Epidermal melanocyte (primary cell): ENCODE measurements at regions not wholly inside any gene's neighbourhood (a gene's known extent, or its start where the extent isn't known, plus 50 kb on each side); places are given as distances from the start of the nearest gene placed in this dataset.
"Not testable (repeated sequence)": the region's sequence is repeated elsewhere in the genome, so short reads cannot be mapped to it uniquely, and the experiment has no call there.

Experiments
- DNase-seq: peaks from one replicate; pipeline ENCODE4 v3.0.0; 2011; ENCODE audit warnings: low spot score; ENCODE audit not compliant: insufficient read length

DNA sequence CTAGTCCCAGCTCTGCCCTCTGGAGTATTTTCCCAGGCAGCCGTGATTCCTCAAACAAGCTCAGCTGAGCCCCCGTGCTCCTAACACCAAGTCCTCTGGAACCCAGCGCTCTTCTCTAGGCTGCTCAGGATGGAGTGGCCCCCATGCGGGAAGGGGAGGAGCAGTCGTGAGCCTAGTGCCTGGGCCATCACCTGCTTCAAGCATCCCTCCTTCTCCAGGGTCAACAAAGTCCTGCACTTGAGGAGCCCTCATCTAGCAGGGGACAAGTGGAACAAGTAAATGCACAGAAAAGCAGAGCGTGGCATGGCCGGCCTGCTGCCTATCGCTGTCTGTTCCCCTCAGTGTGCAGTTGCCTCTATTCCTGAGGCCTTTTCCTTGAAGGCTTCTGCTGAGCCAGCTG, 168.6 kb downstream of the INHBB start:
- DNase-seq: no peak

DNA sequence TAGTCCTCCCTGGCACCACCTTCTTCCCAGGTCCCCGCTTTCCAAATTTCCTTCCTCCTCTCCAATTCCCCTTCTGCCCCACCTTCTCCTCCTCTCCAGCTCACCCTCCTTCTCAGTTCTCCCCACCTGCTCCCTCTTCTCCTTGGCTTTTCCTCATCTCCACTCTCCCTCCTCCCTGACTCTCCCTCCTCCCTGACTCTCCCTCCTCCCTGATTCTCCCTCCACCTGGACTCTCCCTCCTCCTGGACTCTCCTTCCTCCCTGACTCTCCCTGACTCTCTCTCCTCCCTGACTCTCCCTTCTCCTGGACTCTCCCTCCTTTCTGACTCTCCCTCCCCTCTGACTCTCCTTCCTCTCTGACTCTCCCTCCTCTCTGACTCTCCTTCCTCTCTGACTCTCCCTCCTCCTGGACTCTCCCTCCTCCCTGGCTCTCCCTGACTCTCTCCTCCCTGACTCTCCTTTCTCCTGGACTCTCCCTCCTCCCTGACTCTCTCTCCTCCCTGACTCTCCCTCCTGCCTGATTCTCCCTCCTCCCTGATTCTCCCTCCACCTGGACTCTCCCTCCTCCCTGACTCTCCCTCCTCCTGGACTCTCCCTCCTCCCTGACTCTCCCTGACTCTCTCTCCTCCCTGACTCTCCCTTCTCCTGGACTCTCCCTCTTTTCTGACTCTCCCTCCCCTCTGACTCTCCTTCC, 169.3 kb downstream of the INHBB start:
- DNase-seq: not testable (repeated sequence)

DNA sequence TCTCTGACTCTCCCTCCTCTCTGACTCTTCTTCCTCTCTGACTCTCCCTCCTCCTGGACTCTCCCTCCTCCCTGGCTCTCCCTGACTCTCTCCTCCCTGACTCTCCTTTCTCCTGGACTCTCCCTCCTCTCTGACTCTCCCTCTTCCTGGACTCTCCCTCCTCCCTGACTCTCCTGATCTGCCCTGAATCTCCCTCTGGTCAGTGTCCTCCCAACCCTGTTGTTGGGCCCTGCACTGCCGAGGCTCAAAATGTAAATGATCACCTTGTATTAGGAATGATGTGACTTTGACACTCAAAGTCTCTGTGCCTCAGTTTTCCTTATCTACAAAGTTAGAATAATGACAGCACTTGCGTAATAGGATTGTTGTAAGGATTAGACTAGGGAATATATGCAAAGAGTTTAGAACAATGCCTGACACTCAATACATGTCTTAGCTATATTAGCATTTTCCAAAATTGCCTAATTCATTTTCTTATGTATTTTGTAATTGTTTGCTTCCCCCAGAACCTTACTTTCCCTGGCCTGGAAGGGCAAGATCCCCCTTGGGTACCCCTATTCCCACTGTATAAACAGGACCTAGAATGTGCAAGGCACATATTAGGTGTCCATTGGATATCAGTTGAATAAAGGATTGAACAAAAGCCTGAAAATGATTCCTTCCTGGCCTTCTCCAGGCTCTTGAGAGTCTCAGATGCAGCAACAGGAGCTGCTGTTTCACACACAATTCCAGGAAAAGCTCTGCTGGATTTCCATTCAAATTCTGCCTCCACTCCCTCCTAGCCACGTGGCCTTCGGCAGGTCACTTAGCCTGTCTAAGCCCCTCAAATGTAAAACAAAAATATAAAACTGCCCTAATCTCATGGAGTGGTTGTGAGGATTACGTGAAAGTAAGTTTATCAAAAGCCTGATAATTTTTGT, 170.1 kb downstream of the INHBB start:
- no peak for DNase-seq

DNA sequence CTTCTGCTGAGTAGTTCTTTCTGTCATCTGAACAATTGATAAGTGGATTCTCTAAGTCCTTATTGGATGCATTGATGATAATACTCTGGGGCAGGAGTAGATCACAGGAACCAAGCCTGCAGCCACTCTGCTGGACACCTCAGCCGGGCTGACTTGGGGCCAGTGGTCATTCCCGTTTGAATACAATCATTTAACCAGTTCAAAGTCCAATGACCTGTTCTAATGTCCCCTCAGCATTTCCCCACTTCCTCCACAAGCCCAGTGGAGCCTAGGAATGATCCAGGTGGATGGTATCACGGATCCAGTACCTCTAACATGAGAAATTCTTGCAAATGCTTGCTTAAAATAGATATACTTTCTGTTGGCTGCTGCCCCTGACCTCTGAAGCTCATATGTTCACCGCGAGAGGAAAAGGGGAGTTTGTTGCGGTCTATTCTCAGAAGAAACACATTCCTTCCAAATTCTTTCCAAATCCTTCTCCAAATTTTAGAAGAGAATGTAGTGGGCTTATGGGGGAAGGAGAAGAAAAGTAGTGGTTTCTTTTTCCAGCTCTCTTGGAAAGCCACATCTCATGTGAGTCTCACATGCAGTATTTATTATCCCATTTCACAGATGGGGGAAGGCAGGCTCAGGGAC, 170.9 kb downstream of the INHBB start:
- no peak for DNase-seq

DNA sequence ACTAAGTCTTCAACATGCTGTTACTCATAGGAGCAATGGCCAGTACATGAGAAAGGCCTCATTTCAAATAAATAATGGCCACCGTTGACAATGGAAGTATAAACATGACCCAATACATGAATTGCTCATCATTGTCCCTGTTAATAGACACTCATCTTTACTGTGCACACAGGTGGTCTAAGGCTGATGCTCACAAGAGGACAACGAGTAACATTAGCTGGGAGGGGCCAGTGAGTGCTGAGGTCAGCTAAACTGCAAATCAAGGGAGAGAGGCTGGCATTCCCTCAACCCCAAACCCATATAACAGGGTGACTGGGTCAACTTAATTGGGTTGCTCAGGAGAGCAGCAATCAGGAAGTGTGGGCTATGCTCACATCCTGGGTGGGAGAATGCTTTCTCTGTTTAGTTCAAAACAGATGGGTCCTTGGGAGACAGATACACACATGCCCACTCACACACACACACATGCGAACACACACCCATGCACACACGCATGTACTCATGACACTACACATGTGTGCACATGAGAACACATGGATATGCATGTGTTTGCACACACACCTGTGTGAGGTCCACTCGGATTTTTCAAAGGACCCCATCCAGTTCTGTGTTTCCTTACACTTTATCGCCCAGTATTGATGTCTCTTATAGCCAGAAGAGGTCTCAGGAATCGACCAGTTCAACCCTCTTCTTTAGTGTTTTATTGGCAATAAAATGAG, 172.0 kb downstream of the INHBB start:
- no peak for DNase-seq

DNA sequence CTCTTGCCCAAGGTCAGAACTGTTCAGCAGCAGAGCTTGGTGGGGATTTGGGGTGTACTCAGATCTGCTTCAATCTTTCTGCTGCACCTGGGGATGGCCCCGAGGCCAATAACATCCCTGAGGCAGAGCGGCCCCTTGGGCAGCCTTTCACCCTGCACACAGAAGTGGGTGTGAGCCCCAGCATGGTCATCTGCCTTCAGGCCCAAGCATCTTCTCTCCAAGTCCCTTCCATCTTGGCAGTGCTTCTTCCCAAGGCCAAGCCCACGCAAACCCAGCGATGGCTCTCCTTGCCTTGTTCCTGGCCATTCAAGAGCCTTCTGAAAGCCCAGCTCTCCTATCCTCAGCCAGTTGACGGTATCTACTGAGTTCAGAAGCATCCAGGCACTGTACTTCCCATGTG, 172.9 kb downstream of the INHBB start:
- no peak for DNase-seq

DNA sequence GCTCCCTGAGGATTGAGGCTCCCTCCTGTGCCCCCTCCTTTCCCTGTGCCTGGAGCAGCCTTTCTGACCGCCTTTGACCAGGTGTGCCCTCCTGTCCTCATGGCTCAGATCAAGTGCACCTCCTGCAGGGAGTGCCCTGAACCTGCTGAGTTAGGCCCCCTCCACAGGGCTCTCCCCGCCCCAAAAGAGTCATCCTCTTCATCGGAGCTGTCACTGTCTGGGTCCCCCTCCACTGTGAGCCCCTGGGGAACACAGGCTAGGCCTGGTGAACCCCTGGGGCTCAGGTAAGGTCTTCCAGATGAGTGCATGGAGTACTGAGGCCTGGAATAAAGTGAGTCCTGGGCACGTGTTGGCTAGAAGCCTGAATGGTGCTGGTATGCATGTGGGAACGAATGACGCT, 173.5 kb downstream of the INHBB start:
- no peak for DNase-seq

DNA sequence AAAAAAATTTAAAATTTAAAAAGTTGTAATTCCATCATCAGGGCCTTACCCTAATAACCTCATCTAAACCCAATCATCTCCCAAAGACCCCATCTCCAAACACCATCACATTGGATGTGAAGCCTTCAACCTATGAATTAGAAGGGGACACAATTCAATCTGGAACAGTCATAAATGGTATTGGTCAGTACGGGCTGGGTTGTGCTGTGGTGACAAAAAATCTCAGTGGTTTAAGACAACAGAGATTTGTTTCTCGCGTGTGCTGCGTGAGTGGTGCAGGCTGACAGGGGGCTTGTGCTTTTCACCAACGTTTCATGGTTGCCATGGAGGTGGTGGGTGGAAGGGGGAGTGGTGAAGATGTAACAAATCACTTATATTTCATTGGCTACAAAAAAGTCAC, 174.5 kb downstream of the INHBB start:
- no peak for DNase-seq

DNA sequence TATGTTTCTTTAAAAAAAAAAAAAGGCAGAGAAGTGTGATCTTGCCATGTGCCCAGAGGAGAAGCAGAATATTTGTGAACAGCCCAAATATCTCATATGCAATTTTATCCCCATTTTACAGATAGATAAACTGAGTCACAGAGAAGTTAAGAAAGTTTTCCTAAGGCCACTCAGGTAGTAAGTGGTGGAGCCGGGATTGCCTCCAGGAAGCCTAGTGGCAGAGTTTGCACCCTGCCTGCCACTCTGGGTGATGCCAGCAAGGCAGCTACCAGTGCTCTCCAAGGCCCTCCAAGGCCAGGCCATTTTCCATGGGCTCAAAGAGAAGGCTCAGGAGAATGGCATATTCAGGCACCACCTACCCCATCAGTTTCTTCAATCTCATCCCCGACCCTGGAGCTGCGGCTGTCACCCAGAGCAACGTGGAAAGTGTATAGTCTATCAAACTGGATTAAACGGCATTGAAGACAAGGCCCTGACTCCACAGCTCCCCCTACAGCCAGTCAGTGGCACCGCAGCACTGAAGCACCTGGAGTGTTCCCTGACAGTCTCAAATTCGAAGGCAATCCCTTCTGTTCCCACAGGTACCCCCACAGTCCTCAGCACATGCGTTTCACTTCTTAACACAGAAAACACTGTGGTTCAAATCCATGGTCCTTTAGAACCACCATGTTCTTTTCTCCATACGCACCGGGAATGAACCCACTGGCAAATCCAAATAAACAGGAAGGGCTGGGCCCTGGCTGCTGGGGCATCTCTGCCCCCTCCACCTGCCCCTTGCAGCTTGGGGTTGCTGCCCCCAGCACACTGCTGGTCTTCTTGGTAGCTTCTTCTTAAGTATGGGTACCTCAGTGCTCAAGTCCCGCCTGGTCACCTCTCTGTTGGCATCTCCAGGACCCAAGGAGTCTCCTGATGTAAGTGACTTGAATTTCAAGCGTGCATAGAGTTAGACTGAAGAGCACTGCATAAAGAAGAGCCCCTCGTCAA, 175.3 kb downstream of the INHBB start:
- DNase-seq: no peak

DNA sequence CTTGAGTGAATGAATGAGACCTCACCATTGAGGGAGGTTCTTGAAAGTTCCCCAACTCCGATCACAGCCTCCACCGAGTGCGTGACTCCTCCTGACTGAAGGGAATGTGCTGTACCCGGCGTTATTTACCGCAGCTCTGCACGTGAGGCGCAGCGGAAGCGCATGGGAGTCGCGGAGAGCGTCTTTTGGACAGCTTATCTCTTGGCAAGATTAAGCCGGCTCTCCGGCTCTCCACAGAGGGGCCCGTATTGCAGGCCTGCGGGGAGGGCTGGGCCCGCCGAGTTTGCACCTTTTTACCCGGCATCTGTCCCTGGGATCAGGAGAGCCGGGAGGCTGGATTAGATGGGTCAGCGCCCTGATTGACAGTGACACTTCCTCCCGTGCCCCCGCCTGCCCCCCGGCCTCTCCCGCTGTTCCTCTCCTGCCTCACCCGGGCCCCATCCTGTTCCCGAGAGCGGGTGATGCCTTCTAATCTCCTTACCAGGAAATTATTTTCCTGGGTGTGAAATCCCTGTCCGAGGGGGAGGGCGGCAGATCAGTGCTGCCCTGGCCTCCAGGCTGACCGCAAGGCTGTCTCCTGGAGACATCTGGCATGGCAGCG, 176.3 kb downstream of the INHBB start:
- DNase-seq: no peak

DNA sequence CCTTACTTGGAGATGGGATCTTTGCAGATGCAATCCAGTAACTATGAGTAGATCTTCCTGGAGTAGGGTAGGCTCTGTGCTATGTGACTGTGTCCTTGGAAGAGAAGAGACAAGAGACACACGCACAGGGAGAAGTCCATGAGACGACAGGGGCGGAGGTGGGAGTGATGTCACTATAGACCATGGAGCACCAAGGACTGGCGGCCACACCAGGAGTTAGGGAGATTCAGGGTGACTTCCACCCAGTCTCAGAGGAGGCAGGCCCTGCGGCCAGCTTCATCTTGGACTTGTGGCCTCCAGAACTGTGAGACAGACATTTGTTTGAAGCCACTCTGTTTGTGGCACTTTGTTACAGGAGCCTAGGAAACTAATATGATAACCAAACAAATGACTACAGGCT, 177.8 kb downstream of the INHBB start:
- no peak for DNase-seq

DNA sequence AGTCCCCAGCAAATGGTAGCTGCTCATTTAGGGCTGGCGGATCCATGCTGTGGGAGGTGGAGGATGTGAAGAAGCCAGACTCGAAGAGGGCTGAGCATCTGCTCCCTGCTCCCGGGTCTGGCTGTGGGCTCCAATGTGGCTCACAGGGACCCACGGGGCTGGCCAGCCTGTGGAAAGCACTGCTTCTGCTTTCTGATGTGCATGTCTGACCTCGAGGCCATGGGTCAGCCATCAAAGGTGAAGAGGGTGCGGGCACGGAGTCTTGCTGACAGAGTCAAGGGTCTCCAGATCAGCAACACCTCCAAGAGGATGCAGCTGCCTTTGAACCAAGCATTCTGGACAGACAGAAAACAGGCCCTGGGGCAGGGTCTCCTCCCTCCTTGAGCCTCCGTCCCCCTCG, 178.2 kb downstream of the INHBB start:
- DNase-seq: no peak

DNA sequence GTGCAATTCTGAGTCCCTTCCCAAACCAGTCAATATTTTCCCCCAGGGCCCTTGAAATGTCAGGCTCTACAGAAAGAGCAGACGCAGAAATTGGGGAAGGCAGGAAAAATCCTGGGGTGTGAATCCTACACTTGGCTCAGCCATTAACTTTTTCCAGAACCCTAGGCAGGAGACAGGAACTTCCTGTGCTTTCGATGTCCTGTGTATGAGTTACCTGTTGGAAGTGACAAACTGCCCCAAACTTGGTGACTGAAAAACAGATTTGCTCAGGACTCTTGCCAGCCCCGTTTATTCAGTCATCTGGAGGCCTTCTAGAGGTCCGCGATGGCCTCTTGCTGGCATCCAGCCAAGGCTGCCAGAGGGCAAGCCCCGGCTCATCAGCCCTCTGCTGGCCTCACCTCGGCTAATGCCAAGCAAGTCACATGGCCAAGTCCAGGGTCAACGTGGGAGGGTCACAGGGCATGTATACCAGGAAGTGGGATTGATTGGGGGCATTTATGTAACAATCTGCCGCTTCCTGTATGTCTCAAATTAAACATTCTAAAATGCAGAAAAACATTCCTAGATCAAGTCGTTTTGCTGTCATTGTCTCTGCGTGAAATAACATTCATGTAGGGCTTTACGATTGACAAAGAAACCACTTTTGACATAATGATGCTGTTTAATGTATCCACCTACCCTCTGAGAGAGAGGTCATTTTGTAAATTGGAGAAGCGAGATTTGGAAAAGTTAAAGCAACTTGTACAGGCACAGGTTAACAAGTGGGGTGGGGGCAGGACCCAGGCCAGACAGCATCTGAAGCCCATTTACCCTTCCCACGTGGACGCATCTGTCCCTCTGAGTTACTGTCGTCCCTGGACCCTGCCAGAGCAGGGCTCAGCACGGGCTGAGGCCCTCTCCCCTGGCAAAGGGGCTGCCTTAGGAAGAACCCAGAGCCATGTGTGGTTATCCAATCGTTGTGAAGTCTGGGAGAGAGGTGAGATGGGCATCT, 179.4 kb downstream of the INHBB start:
- no peak for DNase-seq

DNA sequence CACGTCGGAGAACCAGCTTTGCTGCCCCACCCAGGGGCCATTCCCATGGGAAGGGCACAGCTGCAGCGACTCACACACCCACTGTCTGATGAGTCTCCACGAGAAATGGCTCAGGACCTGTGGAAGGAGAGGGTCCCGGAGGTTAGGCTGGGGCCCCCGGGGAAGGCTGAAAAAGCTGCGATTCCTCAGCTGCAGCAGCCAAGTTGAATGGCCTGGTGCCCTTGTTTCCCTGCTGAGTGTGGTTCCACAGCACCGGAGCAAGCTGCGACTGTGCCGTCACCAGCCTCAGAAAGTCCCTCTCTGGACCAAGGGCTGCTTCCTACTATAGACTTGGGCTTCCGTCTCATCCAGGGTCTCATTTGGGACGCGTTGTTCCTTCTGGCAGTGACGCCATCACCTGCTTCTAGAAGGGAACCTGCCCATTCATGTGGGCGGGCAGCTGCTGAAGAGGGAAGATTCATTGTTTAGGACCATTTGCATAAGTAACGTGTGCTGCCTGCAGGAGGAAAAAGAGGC, 180.2 kb downstream of the INHBB start:
- no peak for DNase-seq

DNA sequence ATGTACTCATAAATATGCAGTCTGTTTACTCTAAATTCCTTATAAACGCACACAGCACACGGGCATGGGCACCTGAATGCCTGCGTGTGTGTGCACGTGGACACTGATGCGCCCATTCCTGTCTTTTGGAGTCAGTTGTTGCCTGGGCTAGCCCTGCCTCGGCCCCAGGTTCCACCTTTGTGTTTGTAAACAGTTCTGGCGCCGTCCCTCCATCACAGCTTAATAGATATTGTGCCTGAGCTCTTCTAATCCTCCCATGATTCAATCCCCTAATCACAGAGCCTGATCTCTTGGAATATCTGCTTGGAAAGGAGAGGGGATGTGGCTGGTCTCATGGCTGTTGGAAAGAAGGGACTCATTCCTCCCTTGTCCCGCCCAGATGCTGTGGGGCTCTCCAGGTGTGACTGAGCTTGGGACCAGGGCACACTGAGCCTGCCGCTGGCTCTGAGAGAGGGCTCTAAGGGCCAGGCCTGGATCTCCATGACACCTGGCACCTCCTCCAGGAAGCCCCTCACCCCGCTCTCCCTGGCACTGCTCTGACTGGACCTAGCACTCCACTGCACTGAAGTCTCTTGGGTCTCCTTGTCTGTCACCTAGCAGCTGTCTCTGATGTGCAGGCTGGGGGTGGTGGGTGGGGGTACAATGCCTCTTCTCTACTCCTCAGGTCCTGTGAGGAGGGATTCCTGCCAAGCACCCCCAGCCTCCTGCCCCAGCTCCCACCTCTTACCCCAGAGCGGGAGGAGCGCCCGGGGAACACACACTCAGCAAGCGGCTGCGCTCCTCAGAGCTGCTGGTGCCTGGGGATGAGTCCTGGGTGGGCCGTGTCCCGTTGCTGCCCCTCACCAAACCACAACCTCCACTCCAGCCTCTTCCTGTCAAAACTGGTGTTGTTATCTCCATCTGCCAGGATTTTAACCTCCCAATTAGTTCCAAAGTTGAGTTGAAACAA, 181.3 kb downstream of the INHBB start:
- DNase-seq: no peak

DNA sequence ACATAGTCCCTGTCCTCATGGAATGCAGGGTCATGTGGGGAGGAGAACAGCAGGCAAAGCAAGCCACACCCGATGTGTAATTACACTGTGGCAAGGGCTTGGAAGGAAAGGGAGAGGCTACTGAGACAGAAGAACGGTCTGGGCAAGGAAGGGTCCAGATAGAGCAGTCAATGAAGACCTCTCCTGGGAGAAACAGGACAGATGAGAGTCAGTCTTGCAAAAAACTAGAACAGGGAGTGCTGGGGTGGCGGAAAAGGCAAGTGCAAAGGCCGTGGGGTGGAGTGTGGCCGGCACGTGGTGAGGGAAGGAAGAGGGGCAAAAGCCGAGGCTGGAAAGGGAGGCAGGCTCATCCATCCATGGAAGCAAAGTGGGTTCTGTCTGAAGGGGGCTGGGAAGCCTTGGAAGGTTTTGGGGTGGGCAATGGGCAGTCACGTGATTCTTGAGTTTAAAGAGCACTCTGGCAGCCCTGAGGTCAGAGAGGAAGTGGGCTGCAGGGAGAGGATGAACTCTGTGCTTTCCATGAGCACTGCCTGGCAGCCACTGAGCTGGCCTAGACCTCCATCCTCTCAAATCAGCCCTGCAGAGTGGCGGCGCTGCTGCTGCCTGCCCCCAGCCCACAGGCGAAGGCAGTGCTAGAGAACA, 182.2 kb downstream of the INHBB start:
- DNase-seq: no peak

DNA sequence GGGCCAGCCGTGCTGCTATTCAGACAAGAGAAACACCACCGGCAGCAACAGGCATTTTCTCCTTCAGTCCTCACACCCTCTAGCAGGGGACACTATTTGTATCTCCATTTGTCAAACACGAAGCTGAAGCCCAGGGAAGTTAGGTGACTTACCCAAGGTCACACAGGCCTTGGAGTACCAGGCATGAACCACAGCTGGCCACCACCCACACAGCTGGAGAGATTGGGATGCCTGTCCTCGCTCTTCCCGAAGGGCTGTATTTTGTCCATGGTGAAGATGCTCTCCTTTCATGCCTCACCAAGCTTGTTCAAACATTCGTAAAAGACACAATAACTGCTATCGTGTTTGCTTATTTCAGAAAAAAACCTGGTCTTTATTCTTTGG, 182.7 kb downstream of the INHBB start:
- DNase-seq: no peak
